Fibroblast of lung (primary cell): ENCODE measurements at regions not wholly inside any gene's neighbourhood (a gene's known extent, or its start where the extent isn't known, plus 50 kb on each side); places are given as distances from the start of the nearest gene placed in this dataset.
"Not testable (repeated sequence)": the region's sequence is repeated elsewhere in the genome, so short reads cannot be mapped to it uniquely, and the experiment has no call there.

ENCODE experiments used
- DNase-seq, 2 donors: peaks; one replicate each; pipeline versions ENCODE4 v3.0.0 to v3.0.0-alpha.2; 2010; ENCODE audit warnings: low read depth in 2 of 2
- H2AFZ ChIP-seq: 2 replicates; pipeline ENCODE4 v1.5.1; 2012; ENCODE audit warnings: low read length, control low read depth, inconsistent platforms
- H3K27ac ChIP-seq: 2 replicates; pipeline ENCODE4 v1.5.1; 2011; ENCODE audit warnings: low read length, control low read depth; ENCODE audit not compliant: insufficient read depth
- H3K27me3 ChIP-seq: 2 replicates; pipeline ENCODE4 v1.5.1; 2011; ENCODE audit warnings: mild to moderate bottlenecking, low read length; ENCODE audit not compliant: control insufficient read depth, insufficient read depth
- H3K36me3 ChIP-seq: 2 replicates; pipeline ENCODE4 v1.5.1; 2011; ENCODE audit warnings: low read length; ENCODE audit not compliant: control insufficient read depth, insufficient read depth
- H3K4me1 ChIP-seq: 2 replicates; pipeline ENCODE4 v1.5.1; 2011; ENCODE audit warnings: low read length; ENCODE audit not compliant: control insufficient read depth, insufficient read depth; ENCODE audit errors: extremely low read depth
- H3K4me2 ChIP-seq: 2 replicates; pipeline ENCODE4 v1.5.1; 2011; ENCODE audit warnings: low read length, control low read depth; ENCODE audit not compliant: insufficient read depth; ENCODE audit errors: extremely low read depth
- H3K4me3 ChIP-seq, 4 experiments: fragments of 200-600 bp in 1 of 4; sonication (generic) in 1 of 4; replicated peaks in 1 of 4; 2 replicates each; pipeline ENCODE4 v1.5.1; 2011 to 2016; ENCODE audit warnings: low read length in 4 of 4, low read depth in 3 of 4, mild to moderate bottlenecking in 3 of 4, control low read depth in 2 of 4, inconsistent platforms in 1 of 4, mixed read lengths in 1 of 4; ENCODE audit not compliant: insufficient read depth in 1 of 4; ENCODE audit errors: control extremely low read depth in 1 of 4
- H3K79me2 ChIP-seq: 2 replicates; pipeline ENCODE4 v1.5.1; 2012; ENCODE audit warnings: mild to moderate bottlenecking, low read length, inconsistent platforms; ENCODE audit not compliant: control insufficient read depth, insufficient read depth
- H3K9ac ChIP-seq: 2 replicates; pipeline ENCODE4 v1.5.1; 2011; ENCODE audit warnings: mild to moderate bottlenecking, low read length, control low read depth; ENCODE audit not compliant: insufficient read depth
- H3K9me3 ChIP-seq: 2 replicates; pipeline ENCODE4 v1.5.1; 2012; ENCODE audit warnings: low read depth, low read length; ENCODE audit not compliant: control insufficient read depth, insufficient read depth
- H4K20me1 ChIP-seq: 2 replicates; pipeline ENCODE4 v1.5.1; 2011; ENCODE audit warnings: low read length; ENCODE audit not compliant: control insufficient read depth, insufficient read depth; ENCODE audit errors: extremely low read depth
- CTCF ChIP-seq, 2 donors: IDR thresholded peaks in 1 of 2; conservative IDR thresholded peaks in 1 of 2; 1 replicate in 1 of 2; 2 replicates in 1 of 2; pipeline ENCODE4 v1.5.1; 2011 to 2012; ENCODE audit warnings: low read length in 2 of 2, control low read depth in 1 of 2, inconsistent platforms in 1 of 2, low read depth in 1 of 2, mild to moderate bottlenecking in 1 of 2
- EZH2 ChIP-seq: IDR thresholded peaks from 2 replicates; pipeline ENCODE4 v1.5.1; 2012; ENCODE audit warnings: low read length, control low read depth, mild to moderate bottlenecking; ENCODE audit errors: missing control alignments

- DNase-seq, H3K4me2 ChIP-seq, H3K79me2 ChIP-seq, H2AFZ ChIP-seq, H4K20me1 ChIP-seq, H3K9me3 ChIP-seq, H3K4me1 ChIP-seq, H3K27me3 ChIP-seq, H3K9ac ChIP-seq, H3K36me3 ChIP-seq, H3K4me3 ChIP-seq, H3K27ac ChIP-seq: not testable (repeated sequence)
Observed at GRCh38 chr11:3437441-3437840, 58.5 kb upstream of the ZNF195 start.

GRCh38 chr11:3434976-3435375, 56.0 kb upstream of the ZNF195 start:
- Histone ChIP-seq H4K20me1 (no peaks in the 10 kb centered on the region), H3K4me1 (no peaks in the 10 kb centered on the region), H3K9ac (no peak overlapping the region), H3K27me3 (no peaks in the 10 kb centered on the region), H3K4me2 (no peak overlapping the region), H3K27ac (no peak overlapping the region), H3K79me2 (no peaks in the 10 kb centered on the region), H2AFZ (no peak overlapping the region), H3K4me3 (no peak overlapping the region), H3K36me3 (no peaks in the 10 kb centered on the region), H3K9me3 (no peaks in the 10 kb centered on the region)
- TF ChIP-seq CTCF (conservative IDR thresholded peaks at IDR 0.05 in 1 of 2, IDR thresholded peaks at IDR 0.05 in 1 of 2; ENCODE audit: low read depth in 1 of 2, low read length in 2 of 2): no peak
- no peak for TF ChIP-seq EZH2
- DNase-seq: no peak

DNA sequence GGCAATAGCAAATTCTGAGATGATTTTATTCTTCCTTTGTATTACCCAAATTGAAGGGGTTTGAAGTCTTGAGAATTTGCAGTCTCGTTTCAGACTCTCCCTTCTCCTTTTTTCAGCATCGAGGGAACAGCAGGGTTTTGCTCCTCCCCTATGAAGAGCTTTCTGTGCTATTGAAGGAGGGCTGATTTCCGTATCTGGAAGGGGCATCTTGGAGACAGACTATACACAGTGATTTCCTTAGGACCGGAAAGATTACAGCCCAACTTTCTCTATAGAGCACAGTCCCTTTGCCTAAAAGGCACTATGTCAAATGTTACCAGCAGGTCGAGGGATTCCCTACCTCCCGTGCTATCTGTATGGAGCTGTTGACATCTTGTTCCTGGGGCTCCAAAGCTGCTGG, 50.2 kb upstream of the ZNF195 start:
- not testable (repeated sequence) for H3K27ac ChIP-seq, H3K4me1 ChIP-seq, H2AFZ ChIP-seq, H3K9ac ChIP-seq, H3K27me3 ChIP-seq, H3K79me2 ChIP-seq, H3K4me2 ChIP-seq, H4K20me1 ChIP-seq, H3K9me3 ChIP-seq, DNase-seq, H3K36me3 ChIP-seq, H3K4me3 ChIP-seq
- peak; percentile 40 for TF ChIP-seq EZH2
